HL-60 (cell line): ENCODE measurements at regions not wholly inside any gene's neighbourhood (a gene's known extent, or its start where the extent isn't known, plus 50 kb on each side); places are given as distances from the start of the nearest gene placed in this dataset.

Experiments used
- CTCF ChIP-seq: IDR thresholded peaks from one replicate; pipeline ENCODE4 v1.5.1; 2011; ENCODE audit warnings: low read length, control low read depth, inconsistent platforms; ENCODE audit not compliant: insufficient read depth
- POLR2AphosphoS5 ChIP-seq: IDR thresholded peaks from 2 replicates; pipeline ENCODE4 v1.6.1; 2012; ENCODE audit warnings: low read depth
- REST ChIP-seq: IDR thresholded peaks from 2 replicates; pipeline ENCODE4 v1.6.1; 2012; ENCODE audit warnings: low read depth; ENCODE audit not compliant: insufficient replicate concordance
- SPI1 ChIP-seq: IDR thresholded peaks from 2 replicates; pipeline ENCODE4 v1.6.1; 2012; ENCODE audit warnings: low read depth, mild to moderate bottlenecking, borderline replicate concordance

- TF ChIP-seq CTCF (no peak), POLR2AphosphoS5 (no peak), REST (no peak), SPI1 (no peak)
These were observed 106.5 kb upstream of the ADPGK start for GRCh38 chr15:72890043-72890442.
